Cerebellar cortex (tissue), 1 donor: ENCODE measurements at regions not wholly inside any gene's neighbourhood (a gene's known extent, or its start where the extent isn't known, plus 50 kb on each side); places are given as distances from the start of the nearest gene placed in this dataset.
A peak's percentile ranks its signal among the peaks of the same experiment; 100 is the strongest.
"Not testable (repeated sequence)": the region's sequence is repeated elsewhere in the genome, so short reads cannot be mapped to it uniquely, and the experiment has no call there.

Experiments used
- DNase-seq: peaks from one replicate; pipeline ENCODE4 v3.0.0-alpha.2; 2015; ENCODE audit warnings: low spot score

DNA sequence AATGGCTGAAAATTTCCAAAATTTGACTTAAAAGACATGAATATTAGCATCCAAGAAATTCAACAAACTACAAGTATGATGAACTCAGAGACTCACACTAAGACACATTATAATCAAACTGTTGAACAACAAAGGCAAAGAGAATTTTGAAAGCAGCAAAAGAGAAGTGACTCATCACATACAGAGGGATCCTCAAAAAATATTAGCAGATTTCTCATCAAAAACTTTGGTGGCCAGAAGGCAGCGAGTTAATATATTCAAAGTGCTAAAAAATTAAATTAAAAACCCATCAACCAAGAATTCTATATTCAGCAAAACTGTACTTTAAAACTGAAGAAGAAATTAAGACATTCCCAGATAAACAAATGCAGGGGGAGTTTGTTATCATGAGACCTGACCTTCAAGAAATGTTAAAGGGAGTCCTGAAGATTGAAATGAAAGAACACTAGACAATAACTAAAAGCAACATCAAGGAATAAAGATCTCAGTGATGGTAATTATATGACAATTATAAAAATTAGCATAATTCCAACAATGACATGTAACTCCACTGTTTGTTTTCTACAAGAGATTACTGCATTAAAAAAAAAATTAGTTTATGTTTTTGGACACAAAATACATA lies 150.0 kb downstream of the RNASET2 start:
- no peak for DNase-seq

GRCh38 chr6:166803471-166803870 lies 152.9 kb downstream of the RNASET2 start:
- DNase-seq, result no peak

- DNase-seq, result no peak
Observed at GRCh38 chr6:166802401-166802800, 153.9 kb downstream of the RNASET2 start.

DNA sequence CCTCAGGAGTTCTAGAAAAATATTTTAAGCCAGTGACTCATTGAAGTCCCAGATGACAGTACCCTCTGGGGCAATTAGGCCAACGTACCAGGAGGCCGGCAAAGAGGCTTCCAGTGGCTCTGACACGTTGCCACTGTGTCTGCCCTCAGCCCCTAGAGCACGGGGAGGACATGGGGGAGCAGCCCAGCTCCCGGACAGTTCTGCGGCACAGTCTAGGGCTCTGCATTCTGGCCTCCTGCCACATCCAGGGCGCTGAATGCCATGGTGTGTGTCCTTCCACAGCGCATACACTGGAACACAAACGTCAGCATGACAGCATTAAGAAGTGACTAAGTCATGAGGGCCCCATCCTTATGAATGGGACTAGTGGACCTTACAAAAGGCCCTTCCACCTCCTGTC lies 156.2 kb downstream of the RNASET2 start:
- DNase-seq, result no peak

DNA sequence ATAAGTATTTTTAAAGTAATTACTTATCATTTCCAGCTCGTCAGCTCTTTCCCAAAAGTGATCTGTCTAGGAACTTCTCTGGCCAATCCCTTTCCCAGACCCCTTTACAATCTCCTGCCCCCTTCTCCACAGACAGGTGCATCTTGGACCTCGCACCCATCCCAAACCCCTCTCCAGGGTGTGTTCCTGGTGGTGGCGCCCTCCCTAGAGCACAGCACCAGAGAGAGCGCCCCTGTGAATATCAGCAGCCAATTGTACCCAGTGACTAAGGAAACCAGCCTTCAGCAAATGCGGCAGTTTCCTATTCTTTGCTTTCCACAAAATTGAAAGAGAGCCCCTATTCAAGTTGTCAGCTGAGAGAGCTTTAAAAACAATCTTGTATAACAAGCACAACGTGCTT lies 157.7 kb downstream of the RNASET2 start:
- no peak for DNase-seq

DNA sequence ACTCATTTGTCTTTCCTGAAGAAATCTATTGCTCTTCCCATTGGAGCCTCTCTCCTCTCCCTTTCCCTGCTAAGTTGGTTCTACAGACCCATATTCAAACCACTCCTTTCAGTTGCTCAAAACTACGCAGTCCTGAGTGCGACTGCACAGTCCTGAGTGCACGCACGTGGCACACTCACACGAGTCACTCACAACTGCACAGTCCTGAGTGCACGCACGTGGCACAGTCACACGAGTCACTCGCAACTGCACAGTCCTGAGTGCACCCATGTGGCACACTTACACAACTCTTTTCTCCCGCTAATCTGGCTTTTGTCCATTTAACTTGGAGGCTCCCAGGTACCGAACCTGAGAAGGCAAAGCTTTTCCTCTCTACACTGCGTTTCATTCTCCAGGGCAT lies 159.7 kb downstream of the RNASET2 start:
- DNase-seq, result no peak

GRCh38 chr6:166795879-166796278 lies 160.5 kb downstream of the RNASET2 start:
- DNase-seq, result no peak

DNA sequence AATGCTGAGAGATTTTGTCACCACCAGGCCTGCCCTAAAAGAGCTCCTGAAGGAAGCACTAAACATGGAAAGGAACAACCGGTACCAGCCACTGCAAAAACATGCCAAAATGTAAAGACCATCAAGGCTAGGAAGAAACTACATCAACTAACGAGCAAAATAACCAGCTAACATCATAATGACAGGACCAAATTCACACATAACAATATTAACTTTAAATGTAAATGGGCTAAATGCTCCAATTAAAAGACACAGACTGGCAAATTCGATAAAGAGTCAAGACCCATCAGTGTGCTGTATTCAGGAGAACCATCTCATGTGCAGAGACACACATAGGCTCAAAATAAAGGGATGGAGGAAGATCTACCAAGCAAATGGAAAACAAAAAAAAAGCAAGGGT lies 163.8 kb upstream of the RPS6KA2 start:
- DNase-seq, result not testable (repeated sequence)

DNA sequence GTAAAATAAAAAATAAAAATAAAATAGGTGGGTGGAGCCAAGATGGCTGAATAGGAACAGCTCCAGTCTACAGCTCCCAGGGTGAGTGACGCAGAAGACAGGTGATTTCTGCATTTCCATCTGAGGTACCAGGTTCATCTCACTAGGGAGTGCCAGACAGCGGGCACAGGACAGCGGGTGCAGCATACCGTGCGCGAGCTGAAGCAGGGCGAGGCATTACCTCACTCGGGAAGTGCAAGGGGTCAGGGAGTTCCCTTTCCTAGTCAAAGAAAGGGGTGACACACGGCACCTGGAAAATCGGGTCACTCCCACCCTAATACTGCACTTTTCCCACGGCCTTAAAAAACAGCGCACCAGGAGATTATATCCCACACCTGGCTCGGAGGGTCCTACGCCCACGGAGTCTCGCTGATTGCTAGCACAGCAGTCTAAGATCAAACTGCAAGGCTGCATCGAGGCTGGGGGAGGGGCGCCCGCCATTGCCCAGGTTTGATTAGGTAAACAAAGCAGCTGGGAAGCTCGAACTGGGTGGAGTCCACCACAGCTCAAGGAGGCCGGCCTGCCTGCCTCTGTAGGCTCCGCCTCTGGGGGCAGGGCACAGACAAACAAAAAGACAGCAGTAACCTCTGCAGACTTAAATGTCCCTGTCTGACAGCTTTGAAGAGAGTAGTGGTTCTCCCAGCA lies 161.9 kb upstream of the RPS6KA2 start:
- DNase-seq, result not testable (repeated sequence)

DNA sequence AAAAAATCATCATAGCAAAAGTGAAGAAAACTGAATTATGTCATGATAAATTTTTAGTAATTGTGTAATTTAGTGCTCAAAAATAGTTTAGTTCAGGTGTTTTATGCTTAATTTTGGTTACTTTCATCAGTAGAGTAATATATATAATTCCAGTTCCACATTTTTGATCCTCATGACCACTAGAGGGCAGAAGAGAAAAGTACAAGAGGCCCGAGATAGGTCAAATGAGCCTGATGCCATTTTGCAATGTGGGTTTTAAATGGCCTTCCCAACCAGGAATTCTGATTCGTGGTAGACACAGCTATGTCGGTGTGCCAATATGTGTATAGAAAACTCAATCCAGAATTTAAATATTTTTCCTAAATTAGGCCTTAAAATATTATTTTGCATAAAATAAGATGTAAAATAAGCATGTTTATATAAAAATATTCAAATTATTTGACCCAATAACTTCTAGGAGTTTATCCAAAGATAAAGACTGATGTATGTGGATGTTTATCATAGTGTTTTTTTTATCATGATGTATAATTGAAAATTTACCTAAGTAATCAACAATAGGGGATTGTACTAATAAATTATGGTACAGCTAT lies 159.7 kb upstream of the RPS6KA2 start:
- DNase-seq, result peak; percentile 58

DNA sequence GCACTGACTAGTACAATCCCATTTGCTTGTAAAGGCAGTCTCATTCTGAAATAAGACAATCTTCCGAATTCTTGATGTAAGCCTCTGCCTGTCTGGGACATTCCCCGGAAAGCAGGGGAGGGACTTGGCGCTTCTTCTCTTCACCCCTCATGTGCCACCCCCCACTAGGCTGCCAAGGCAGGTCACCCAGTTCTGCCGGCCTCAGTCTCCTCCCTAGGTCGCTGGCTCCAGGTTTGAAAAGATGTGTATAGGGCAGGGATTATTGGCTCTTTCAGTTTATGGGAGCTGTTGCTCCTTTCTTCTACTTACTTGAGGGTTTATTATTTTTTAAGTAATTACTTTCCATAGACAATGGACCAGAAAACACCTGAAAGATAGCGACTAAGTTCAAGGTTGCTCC lies 158.1 kb upstream of the RPS6KA2 start:
- no peak for DNase-seq

GRCh38 chr6:166784691-166785090 lies 157.6 kb upstream of the RPS6KA2 start:
- no peak for DNase-seq

GRCh38 chr6:166782520-166782919 lies 155.5 kb upstream of the RPS6KA2 start:
- peak; percentile 76 for DNase-seq

GRCh38 chr6:166781331-166781730 lies 154.3 kb upstream of the RPS6KA2 start:
- no peak for DNase-seq

DNA sequence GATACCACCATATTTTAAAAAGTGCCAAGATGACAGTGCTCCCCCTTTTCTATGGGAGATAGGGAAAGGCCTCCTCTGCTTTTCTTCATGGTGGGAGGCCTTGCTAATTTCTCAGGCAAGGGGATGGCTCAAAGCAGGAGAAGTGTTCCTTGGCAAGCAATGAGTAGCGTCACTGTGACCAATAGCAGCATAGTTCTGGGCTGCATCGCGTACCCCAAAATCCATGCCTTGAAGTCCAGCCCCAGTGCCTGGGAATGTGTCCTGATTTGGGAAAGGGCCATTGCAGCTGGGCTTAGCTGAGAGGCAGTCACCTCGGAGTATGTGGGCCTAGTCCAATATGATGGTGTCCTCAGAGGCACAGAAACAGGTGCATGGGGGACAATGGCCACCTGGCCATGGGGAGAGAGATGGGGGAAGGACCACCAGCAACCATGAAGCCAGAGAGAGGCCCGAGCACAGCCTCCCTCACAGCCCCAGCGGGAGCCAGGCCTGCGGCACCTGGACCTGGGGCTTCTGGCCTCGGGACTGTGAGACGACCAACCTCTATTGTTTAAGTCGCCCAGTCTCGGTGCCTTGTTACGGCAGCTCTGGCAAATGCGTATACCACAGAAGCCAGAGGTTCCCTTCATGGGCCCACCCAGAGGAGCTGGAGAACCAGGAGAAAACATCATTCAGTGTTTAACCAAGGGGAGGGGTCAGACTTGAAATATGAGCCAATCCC lies 153.1 kb upstream of the RPS6KA2 start:
- no peak for DNase-seq

- DNase-seq, result no peak
Observed at GRCh38 chr6:166779381-166779780, 152.3 kb upstream of the RPS6KA2 start.

DNA sequence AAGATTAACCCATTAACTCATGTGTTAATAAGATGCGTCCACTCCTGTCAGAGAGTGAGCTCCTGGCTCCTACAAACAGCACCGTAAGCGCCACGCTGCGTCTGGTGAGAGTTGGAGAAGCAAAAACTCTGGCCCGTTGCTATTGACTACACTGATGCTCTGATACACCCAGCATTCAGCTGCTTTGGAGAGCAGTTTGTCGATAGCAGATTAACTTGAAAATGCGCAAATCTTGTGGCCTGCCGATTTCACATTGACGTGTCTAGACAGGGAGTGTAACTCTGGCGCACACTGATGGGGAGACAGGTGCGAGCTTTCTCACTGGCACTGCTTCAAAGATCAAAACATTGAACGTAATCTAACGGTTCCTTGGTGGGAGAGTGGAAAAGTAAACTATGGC lies 151.7 kb upstream of the RPS6KA2 start:
- DNase-seq, result no peak

DNA sequence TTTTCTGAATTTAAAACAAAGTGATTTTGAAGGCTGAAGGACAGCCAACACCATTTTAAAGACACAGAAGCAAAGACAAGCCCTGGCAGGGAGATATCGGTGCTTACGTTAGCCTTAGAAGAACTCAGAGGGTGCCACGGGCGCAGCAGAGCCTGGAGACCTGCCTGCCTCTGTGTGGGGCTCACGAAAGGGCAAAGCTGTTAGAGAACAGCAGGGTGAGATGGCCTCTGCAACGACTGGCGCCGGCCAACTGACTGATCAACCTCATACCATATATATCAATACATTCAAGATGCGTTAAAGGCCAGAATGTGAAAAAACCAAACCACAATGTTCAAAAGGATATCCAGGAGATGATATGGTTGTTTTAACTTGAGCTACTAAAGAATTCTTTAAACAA lies 151.0 kb upstream of the RPS6KA2 start:
- DNase-seq, result no peak

DNA sequence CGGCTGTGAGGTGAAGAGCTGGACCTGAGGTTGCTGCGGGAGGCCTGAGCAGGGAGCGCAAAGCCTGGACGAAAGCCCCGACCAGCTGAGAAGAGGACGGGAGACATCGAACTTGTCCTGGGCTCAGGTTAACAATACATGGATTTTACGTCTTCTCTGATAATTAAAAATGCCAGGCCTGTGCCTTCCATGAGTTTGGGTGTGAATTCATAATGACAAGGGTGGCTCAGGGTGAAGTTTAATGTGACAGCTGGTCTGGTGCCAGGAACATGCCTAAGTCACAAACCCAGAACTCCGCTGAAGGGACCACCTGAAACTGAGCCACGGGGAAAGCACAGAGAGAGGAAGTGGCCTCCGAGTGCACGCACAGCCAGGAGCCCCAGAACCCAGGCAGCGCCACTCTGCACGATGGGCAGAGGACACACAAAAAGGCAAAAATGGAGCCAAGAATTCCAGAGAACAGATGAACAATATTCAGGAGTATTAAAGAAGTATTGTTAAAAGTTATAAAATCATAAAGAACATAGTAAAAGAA lies 150.1 kb upstream of the RPS6KA2 start:
- no peak for DNase-seq

DNA sequence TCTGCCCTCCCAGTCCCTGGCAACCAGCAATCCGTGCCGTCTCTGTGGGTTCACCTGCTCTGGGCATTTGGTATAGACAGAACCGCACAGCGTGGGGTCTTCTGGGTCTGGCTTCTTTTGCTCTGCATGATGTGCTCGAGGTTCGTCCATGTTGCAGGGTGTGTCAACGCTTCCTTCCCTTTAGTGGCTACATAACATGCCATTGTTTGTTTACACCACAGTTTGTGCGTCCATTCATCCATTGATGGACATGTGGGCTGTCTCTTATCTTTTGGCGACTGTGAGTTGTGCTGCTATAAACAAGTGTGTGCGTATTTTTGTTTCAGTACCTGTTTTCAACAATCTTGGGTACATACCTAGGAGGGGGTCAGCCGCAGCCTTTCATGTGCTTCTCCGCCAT lies 149.5 kb upstream of the RPS6KA2 start:
- DNase-seq, result no peak

GRCh38 chr6:166775923-166776220 lies 148.8 kb upstream of the RPS6KA2 start:
- DNase-seq, result no peak

GRCh38 chr6:166775180-166775922 lies 148.3 kb upstream of the RPS6KA2 start:
- peak; percentile 79 for DNase-seq
